Astrocyte (in vitro differentiated cells and primary cell): ENCODE measurements at regions not wholly inside any gene's neighbourhood (a gene's known extent, or its start where the extent isn't known, plus 50 kb on each side); places are given as distances from the start of the nearest gene placed in this dataset.

Experiments
- EZH2 ChIP-seq: IDR thresholded peaks from 2 replicates; pipeline ENCODE4 v1.6.1; 2012; ENCODE audit warnings: mild to moderate bottlenecking, low read length, inconsistent platforms; ENCODE audit not compliant: insufficient read depth
- TF ChIP-seq, protein P1 (sequence below): IDR thresholded peaks from 2 replicates; pipeline ENCODE4 v1.5.1; 2011; ENCODE audit warnings: low read depth, mild to moderate bottlenecking, inconsistent platforms, low read length, moderate library complexity; ENCODE audit not compliant: insufficient read depth

DNA sequence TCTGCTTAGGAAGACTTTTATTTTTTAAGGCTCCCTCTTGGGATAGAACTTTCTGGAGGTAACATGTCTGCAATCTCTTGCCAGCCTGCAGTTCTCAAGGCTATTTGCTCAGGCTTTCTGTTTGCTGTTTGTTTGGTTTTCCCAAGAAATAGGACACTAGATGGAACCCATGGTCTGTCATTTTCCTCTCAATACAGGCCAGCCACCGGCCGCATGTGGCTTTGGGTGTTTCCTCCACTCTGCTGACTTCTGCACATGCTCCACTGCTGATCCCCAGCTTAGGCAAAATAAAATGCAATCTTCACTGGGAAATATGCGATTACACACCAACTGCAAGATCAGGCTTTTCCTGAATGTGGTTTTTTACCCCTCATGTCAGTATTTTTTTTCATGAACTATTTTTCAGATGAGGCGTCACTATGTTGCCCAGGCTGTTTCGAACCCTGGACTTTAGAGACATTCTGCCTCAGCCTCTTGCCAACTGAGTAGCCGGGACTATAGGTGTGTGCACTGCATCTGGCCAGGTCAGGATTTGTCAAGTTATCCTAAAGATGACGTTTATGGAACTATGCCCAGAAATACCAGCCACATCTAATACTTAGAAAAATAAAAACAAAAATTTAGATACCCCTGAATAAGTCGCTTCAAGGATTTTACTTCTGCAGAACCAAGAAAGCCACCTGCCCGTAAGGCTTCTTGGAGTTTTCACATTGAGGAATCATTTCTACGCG lies 94.3 kb upstream of the PABPC3 start:
- TF ChIP-seq, protein P1, sequence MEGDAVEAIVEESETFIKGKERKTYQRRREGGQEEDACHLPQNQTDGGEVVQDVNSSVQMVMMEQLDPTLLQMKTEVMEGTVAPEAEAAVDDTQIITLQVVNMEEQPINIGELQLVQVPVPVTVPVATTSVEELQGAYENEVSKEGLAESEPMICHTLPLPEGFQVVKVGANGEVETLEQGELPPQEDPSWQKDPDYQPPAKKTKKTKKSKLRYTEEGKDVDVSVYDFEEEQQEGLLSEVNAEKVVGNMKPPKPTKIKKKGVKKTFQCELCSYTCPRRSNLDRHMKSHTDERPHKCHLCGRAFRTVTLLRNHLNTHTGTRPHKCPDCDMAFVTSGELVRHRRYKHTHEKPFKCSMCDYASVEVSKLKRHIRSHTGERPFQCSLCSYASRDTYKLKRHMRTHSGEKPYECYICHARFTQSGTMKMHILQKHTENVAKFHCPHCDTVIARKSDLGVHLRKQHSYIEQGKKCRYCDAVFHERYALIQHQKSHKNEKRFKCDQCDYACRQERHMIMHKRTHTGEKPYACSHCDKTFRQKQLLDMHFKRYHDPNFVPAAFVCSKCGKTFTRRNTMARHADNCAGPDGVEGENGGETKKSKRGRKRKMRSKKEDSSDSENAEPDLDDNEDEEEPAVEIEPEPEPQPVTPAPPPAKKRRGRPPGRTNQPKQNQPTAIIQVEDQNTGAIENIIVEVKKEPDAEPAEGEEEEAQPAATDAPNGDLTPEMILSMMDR: no peak
- no peak for TF ChIP-seq EZH2
